HL-60 (cell line): ENCODE measurements at regions not wholly inside any gene's neighbourhood (a gene's known extent, or its start where the extent isn't known, plus 50 kb on each side); places are given as distances from the start of the nearest gene placed in this dataset.

Source experiments
- POLR2AphosphoS5 ChIP-seq: IDR thresholded peaks from 2 replicates; pipeline ENCODE4 v1.6.1; 2012; ENCODE audit warnings: low read depth
- TF ChIP-seq, protein P1 (sequence below): IDR thresholded peaks from one replicate; pipeline ENCODE4 v1.5.1; 2011; ENCODE audit warnings: low read length, control low read depth, inconsistent platforms; ENCODE audit not compliant: insufficient read depth

DNA sequence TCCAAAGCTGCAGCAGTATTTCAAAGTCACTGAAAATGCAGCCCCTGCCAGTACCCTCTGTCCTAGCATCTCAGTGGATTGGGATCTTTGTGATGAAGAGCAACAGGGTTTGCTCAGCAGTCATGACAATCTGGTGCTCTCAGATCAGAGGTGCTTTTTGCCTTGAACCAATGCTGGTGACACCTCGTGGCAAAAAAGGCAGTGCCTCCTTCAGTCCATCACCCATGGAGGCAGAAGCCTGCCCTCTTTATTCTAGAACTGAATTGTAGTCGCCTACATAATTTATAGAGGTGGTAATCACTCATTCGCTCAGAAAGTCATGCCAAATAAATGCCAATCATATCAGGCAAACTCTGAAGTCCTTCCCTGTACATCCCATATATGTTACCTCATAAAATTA is 126.0 kb upstream of the VRK1 start:
- TF ChIP-seq, protein P1, sequence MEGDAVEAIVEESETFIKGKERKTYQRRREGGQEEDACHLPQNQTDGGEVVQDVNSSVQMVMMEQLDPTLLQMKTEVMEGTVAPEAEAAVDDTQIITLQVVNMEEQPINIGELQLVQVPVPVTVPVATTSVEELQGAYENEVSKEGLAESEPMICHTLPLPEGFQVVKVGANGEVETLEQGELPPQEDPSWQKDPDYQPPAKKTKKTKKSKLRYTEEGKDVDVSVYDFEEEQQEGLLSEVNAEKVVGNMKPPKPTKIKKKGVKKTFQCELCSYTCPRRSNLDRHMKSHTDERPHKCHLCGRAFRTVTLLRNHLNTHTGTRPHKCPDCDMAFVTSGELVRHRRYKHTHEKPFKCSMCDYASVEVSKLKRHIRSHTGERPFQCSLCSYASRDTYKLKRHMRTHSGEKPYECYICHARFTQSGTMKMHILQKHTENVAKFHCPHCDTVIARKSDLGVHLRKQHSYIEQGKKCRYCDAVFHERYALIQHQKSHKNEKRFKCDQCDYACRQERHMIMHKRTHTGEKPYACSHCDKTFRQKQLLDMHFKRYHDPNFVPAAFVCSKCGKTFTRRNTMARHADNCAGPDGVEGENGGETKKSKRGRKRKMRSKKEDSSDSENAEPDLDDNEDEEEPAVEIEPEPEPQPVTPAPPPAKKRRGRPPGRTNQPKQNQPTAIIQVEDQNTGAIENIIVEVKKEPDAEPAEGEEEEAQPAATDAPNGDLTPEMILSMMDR = no peak
- no peak for TF ChIP-seq POLR2AphosphoS5
